IMR-90 (cell line): ENCODE measurements at regions not wholly inside any gene's neighbourhood (a gene's known extent, or its start where the extent isn't known, plus 50 kb on each side); places are given as distances from the start of the nearest gene placed in this dataset.

Source experiments
- ATAC-seq: fragments of 200-7000 bp; cut with Tn5 transposase; 2 replicates; pipeline ENCODE4 v1.9.1; 2020; ENCODE audit warnings: low read depth, mild to moderate bottlenecking, moderate library complexity
- BruUV-seq: library from RNA; stranded (reverse); fragments of 400-500 nt; replicated peaks from 2 replicates; lab custom pipeline; 2021; lab: Mats Ljungman, UMichigan
- CTCF ChIA-PET: fragments of 300-600 bp; formaldehyde crosslinking; extraction: SDS; loops from one replicate; lab custom pipeline; 2021; ENCODE audit warnings: antibody characterized with exemption; lab: Yijun Ruan, JAX
- POLR2A ChIA-PET: fragments of 300-600 bp; sonication (Branson Sonifier 250); formaldehyde crosslinking; loops from one replicate; lab custom pipeline; 2022; ENCODE audit warnings: antibody characterized with exemption; ENCODE audit not compliant: unreplicated experiment; lab: Charles Lee
- DNase-seq: peaks from one replicate; pipeline ENCODE4 v3.0.0; 2013
- H2AFZ ChIP-seq: replicated peaks from 2 replicates; pipeline ENCODE3; 2013; ENCODE audit warnings: low read length, mild to moderate bottlenecking; ENCODE audit not compliant: poor library complexity
- H2AK5ac ChIP-seq: 2 replicates; pipeline ENCODE4 v1.6.1; 2013; ENCODE audit warnings: low read depth, low read length, inconsistent platforms
- H2AK9ac ChIP-seq: replicated peaks from 2 replicates; pipeline ENCODE3; 2013; ENCODE audit warnings: mild to moderate bottlenecking, low read depth, low read length, moderate library complexity; ENCODE audit not compliant: poor library complexity
- H2BK120ac ChIP-seq: 2 replicates; pipeline ENCODE4 v1.6.1; 2013; ENCODE audit warnings: low read depth, low read length, inconsistent platforms
- H2BK15ac ChIP-seq: 3 replicates; pipeline ENCODE4 v1.6.1; 2013; ENCODE audit warnings: low read depth, low read length, inconsistent platforms
- H2BK20ac ChIP-seq: 2 replicates; pipeline ENCODE4 v1.6.1; 2013; ENCODE audit warnings: low read depth, mild to moderate bottlenecking, inconsistent platforms, low read length, moderate library complexity
- H2BK5ac ChIP-seq: 2 replicates; pipeline ENCODE4 v1.6.1; 2013; ENCODE audit warnings: mild to moderate bottlenecking, low read depth, low read length, inconsistent platforms; ENCODE audit not compliant: poor library complexity, severe bottlenecking
- H3K14ac ChIP-seq: replicated peaks from 2 replicates; pipeline ENCODE4 v1.6.1; 2013; ENCODE audit warnings: low read depth, low read length, inconsistent platforms
- H3K18ac ChIP-seq: 2 replicates; pipeline ENCODE4 v1.6.1; 2013; ENCODE audit warnings: low read depth, low read length, control low read depth
- H3K23ac ChIP-seq: 2 replicates; pipeline ENCODE4 v1.6.1; 2013; ENCODE audit warnings: low read depth, low read length, inconsistent platforms
- H3K27ac ChIP-seq: 2 replicates; pipeline ENCODE4 v1.5.1; 2013; ENCODE audit warnings: mild to moderate bottlenecking, control low read depth, low read length; ENCODE audit not compliant: insufficient read depth
- H3K27me3 ChIP-seq: 2 replicates; pipeline ENCODE4 v1.6.1; 2013; ENCODE audit warnings: low read length; ENCODE audit not compliant: control insufficient read depth, insufficient read depth
- H3K36me3 ChIP-seq: 2 replicates; pipeline ENCODE4 v1.6.1; 2013; ENCODE audit warnings: low read length, mixed read lengths; ENCODE audit not compliant: control insufficient read depth, insufficient read depth
- H3K4ac ChIP-seq: 2 replicates; pipeline ENCODE4 v1.6.1; 2013; ENCODE audit warnings: low read depth, low read length, inconsistent platforms
- H3K4me1 ChIP-seq: 2 replicates; pipeline ENCODE4 v1.6.1; 2013; ENCODE audit warnings: low read length, mixed read lengths; ENCODE audit not compliant: control insufficient read depth, insufficient read depth
- H3K4me2 ChIP-seq: 2 replicates; pipeline ENCODE4 v1.6.1; 2013; ENCODE audit warnings: low read depth, mild to moderate bottlenecking, control low read depth, low read length, moderate library complexity
- H3K4me3 ChIP-seq: 2 replicates; pipeline ENCODE4 v1.5.1; 2013; ENCODE audit warnings: low read depth, mild to moderate bottlenecking, control low read depth, low read length, moderate library complexity; ENCODE audit not compliant: insufficient read depth
- H3K56ac ChIP-seq: 2 replicates; pipeline ENCODE4 v1.6.1; 2013; ENCODE audit warnings: low read length, inconsistent platforms; ENCODE audit not compliant: insufficient read depth; ENCODE audit errors: extremely low read depth
- H3K79me1 ChIP-seq, 2 experiments: 2 replicates each; pipeline ENCODE4 v1.6.1; 2013; ENCODE audit warnings: low read length in 2 of 2, inconsistent platforms in 1 of 2, low read depth in 1 of 2
- H3K9ac ChIP-seq: 2 replicates; pipeline ENCODE4 v1.6.1; 2013; ENCODE audit warnings: low read depth, low read length, control low read depth
- H3K9me1 ChIP-seq: 2 replicates; pipeline ENCODE4 v1.6.1; 2013; ENCODE audit warnings: low read length, inconsistent platforms; ENCODE audit not compliant: insufficient read depth
- H3K9me3 ChIP-seq: 2 replicates; pipeline ENCODE4 v1.6.1; 2013; ENCODE audit warnings: low read length; ENCODE audit not compliant: control insufficient read depth, insufficient read depth
- H4K20me1 ChIP-seq: 2 replicates; pipeline ENCODE4 v1.6.1; 2013; ENCODE audit warnings: low read length, inconsistent platforms; ENCODE audit not compliant: insufficient read depth
- H4K5ac ChIP-seq: 2 replicates; pipeline ENCODE4 v1.6.1; 2013; ENCODE audit warnings: mild to moderate bottlenecking, low read depth, low read length, control low read depth
- H4K8ac ChIP-seq, 2 experiments: 2 replicates each; pipeline ENCODE4 v1.6.1; 2013; ENCODE audit warnings: low read depth in 2 of 2, low read length in 2 of 2, control low read depth in 1 of 2, inconsistent platforms in 1 of 2
- H4K91ac ChIP-seq: 2 replicates; pipeline ENCODE4 v1.6.1; 2013; ENCODE audit warnings: low read depth, low read length, inconsistent platforms; ENCODE audit not compliant: insufficient read depth
- BHLHE40 ChIP-seq: fragments of 150-350 bp; IDR thresholded peaks from 2 replicates; pipeline ENCODE4 v1.6.1; 2016; ENCODE audit warnings: mild to moderate bottlenecking, low read depth, low read length
- CEBPB ChIP-seq: IDR thresholded peaks from 2 replicates; pipeline ENCODE4 v1.6.1; 2012; ENCODE audit warnings: low read depth, low read length, improper control_type of control experiment
- CHD1 ChIP-seq: IDR thresholded peaks from 2 replicates; pipeline ENCODE4 v1.6.1; 2012; ENCODE audit warnings: low read depth, low read length, improper control_type of control experiment
- FOS ChIP-seq: fragments of 150-350 bp; IDR thresholded peaks from 2 replicates; pipeline ENCODE4 v1.6.1; 2016; ENCODE audit warnings: low read depth, low read length
- MAFK ChIP-seq: IDR thresholded peaks from 2 replicates; pipeline ENCODE4 v1.6.1; 2012; ENCODE audit warnings: low read depth, low read length, improper control_type of control experiment
- MAZ ChIP-seq: IDR thresholded peaks from 2 replicates; pipeline ENCODE4 v1.6.1; 2012; ENCODE audit warnings: low read depth, mild to moderate bottlenecking, low read length, improper control_type of control experiment, moderate library complexity, borderline replicate concordance
- MXI1 ChIP-seq: IDR thresholded peaks from 2 replicates; pipeline ENCODE4 v1.6.1; 2012; ENCODE audit warnings: low read depth, mild to moderate bottlenecking, low read length, moderate library complexity, borderline replicate concordance
- NFE2L2 ChIP-seq: fragments of 150-350 bp; IDR thresholded peaks from 2 replicates; pipeline ENCODE4 v1.6.1; 2016; ENCODE audit warnings: low read depth, mild to moderate bottlenecking, low read length
- POLR2A ChIP-seq: IDR thresholded peaks from 2 replicates; pipeline ENCODE4 v1.6.1; 2012; ENCODE audit warnings: mild to moderate bottlenecking, low read depth, low read length
- RAD21 ChIP-seq: IDR thresholded peaks from 2 replicates; pipeline ENCODE4 v1.6.1; 2012; ENCODE audit warnings: low read length, improper control_type of control experiment
- RCOR1 ChIP-seq: IDR thresholded peaks from 2 replicates; pipeline ENCODE4 v1.6.1; 2012; ENCODE audit warnings: mild to moderate bottlenecking, low read length, improper control_type of control experiment; ENCODE audit not compliant: insufficient replicate concordance
- RFX5 ChIP-seq: IDR thresholded peaks from 2 replicates; pipeline ENCODE4 v1.8.0; 2012; ENCODE audit warnings: low read depth, mild to moderate bottlenecking, low read length, moderate library complexity
- SMC3 ChIP-seq: fragments of 150-350 bp; IDR thresholded peaks from 2 replicates; pipeline ENCODE4 v1.6.1; 2016; ENCODE audit warnings: low read depth, mild to moderate bottlenecking, antibody characterized with exemption, low read length, moderate library complexity
- WGBS, 2 experiments: methylation state at CpG; one replicate each; pipeline versions ENCODE4 v1.1.5 to v1.1.7; 2013; ENCODE audit warnings: missing lambda C conversion rate in 2 of 2; ENCODE audit not compliant: insufficient read length in 1 of 2; ENCODE audit errors: extremely low coverage in 2 of 2; 5-methylcytosine and 5-hydroxymethylcytosine counted together
- dilution Hi-C: fragments of 300-500 bp; cut with HindIII; formaldehyde crosslinking; loops from one replicate; pipeline ENCODE4 v1.14.3; 2018; ENCODE audit warnings: low sequenced_read_pairs; ENCODE audit not compliant: unreplicated experiment
- in situ Hi-C: fragments of 300-500 bp; cut with MboI; formaldehyde crosslinking; loops from 3 replicates; pipeline ENCODE4 v1.14.3; 2019; ENCODE audit warnings: low sequenced_read_pairs, inconsistent platforms, mixed read lengths
- intact Hi-C: fragments of 100-400 bp; cut with micrococcal nuclease; formaldehyde crosslinking; loops from 2 replicates; pipeline ENCODE4 v1.10.0; 2022
- TF ChIP-seq, protein P1 (sequence below): fragments of 150-350 bp; IDR thresholded peaks from 2 replicates; pipeline ENCODE4 v1.6.1; 2017; ENCODE audit warnings: mild to moderate bottlenecking, antibody characterized with exemption, low read length, low read depth
- TF ChIP-seq, protein P2 (sequence below): conservative IDR thresholded peaks from 2 replicates; pipeline ENCODE4 v1.5.1; 2012; ENCODE audit warnings: mild to moderate bottlenecking, low read depth, low read length, improper control_type of control experiment
- TF ChIP-seq, protein P3 (sequence below): fragments of 150-350 bp; IDR thresholded peaks from 2 replicates; pipeline ENCODE4 v1.6.1; 2016; ENCODE audit warnings: low read depth, mild to moderate bottlenecking, low read length, moderate library complexity, borderline replicate concordance

DNA sequence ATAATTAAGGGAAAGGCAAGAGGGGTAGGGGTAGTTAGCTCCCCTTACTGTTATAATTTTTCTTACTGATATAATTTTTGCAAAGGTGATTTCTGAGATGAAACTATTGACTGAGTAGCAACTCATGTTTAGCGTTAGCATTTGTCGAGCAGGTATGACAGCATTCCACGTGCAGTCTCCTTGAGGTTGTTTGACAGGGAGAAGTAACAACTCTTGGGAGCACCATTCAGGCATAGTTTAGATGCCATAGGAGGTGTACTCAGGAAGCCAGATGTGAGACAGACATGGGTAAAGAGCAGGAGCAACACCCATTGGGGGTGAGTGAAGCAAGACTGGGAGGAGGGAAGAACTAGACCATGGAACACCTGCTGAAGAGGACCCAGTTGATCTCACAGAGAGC is 96.6 kb upstream of the KLF6 start:
- Histone ChIP-seq H4K5ac (no peak overlapping the region), H2BK120ac (no peak overlapping the region), H2AFZ (no peak overlapping the region), H2AK9ac (peak overlapping the region; percentile 44), H3K4me1 (peaks cover 6% of the 10 kb centered on the region), H2BK15ac (no peak overlapping the region), H3K9me3 (no peaks in the 10 kb centered on the region), H3K27ac (no peak overlapping the region), H3K14ac (no peak overlapping the region), H3K56ac (no peak overlapping the region), H3K9me1 (no peaks in the 10 kb centered on the region), H3K79me1 (no peaks in the 10 kb centered on the region), H3K36me3 (no peaks in the 10 kb centered on the region), H3K23ac (no peak overlapping the region), H2AK5ac (peak overlapping the region; percentile 22; the same call in 1 of the 2 replicates), H4K8ac (no peak overlapping the region), H3K27me3 (no peaks in the 10 kb centered on the region), H3K18ac (no peak overlapping the region), H2BK20ac (no peak overlapping the region), H4K20me1 (no peaks in the 10 kb centered on the region), H3K4me3 (no peak overlapping the region), H3K4me2 (no peak overlapping the region), H3K4ac (no peak overlapping the region), H4K91ac (peak overlapping the region; percentile 40; the same call in 1 of the 2 replicates), H2BK5ac (no peak overlapping the region), H3K9ac (no peak overlapping the region)
- ATAC-seq (no peak), DNase-seq (no peak)
- CTCF ChIA-PET: no interaction called here
- POLR2A ChIA-PET: no interaction called here
- in situ Hi-C loops (no loop called here), intact Hi-C loops (no loop called here), dilution Hi-C loops (no loop called here)
- WGBS, 2 experiments: 67% methylated on average over 1 of the region's 3 CpGs; no CpG with 5 or more reads in 1 of the 2 experiments
- TF ChIP-seq, protein P1, sequence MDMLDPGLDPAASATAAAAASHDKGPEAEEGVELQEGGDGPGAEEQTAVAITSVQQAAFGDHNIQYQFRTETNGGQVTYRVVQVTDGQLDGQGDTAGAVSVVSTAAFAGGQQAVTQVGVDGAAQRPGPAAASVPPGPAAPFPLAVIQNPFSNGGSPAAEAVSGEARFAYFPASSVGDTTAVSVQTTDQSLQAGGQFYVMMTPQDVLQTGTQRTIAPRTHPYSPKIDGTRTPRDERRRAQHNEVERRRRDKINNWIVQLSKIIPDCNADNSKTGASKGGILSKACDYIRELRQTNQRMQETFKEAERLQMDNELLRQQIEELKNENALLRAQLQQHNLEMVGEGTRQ: no peak
- TF ChIP-seq RFX5 (no peak), CHD1 (no peak), RCOR1 (no peak), MAFK (no peak), POLR2A (no peak), MAZ (no peak), SMC3 (no peak), MXI1 (no peak), BHLHE40 (no peak), FOS (no peak), NFE2L2 (no peak), RAD21 (no peak), CEBPB (no peak)
- TF ChIP-seq, protein P2, sequence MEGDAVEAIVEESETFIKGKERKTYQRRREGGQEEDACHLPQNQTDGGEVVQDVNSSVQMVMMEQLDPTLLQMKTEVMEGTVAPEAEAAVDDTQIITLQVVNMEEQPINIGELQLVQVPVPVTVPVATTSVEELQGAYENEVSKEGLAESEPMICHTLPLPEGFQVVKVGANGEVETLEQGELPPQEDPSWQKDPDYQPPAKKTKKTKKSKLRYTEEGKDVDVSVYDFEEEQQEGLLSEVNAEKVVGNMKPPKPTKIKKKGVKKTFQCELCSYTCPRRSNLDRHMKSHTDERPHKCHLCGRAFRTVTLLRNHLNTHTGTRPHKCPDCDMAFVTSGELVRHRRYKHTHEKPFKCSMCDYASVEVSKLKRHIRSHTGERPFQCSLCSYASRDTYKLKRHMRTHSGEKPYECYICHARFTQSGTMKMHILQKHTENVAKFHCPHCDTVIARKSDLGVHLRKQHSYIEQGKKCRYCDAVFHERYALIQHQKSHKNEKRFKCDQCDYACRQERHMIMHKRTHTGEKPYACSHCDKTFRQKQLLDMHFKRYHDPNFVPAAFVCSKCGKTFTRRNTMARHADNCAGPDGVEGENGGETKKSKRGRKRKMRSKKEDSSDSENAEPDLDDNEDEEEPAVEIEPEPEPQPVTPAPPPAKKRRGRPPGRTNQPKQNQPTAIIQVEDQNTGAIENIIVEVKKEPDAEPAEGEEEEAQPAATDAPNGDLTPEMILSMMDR: no peak
- TF ChIP-seq, protein P3, sequence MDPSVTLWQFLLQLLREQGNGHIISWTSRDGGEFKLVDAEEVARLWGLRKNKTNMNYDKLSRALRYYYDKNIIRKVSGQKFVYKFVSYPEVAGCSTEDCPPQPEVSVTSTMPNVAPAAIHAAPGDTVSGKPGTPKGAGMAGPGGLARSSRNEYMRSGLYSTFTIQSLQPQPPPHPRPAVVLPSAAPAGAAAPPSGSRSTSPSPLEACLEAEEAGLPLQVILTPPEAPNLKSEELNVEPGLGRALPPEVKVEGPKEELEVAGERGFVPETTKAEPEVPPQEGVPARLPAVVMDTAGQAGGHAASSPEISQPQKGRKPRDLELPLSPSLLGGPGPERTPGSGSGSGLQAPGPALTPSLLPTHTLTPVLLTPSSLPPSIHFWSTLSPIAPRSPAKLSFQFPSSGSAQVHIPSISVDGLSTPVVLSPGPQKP: no peak
- BruUV-seq: no TSS peak
